HG02938 (cell line): ENCODE measurements at regions not wholly inside any gene's neighbourhood (a gene's known extent, or its start where the extent isn't known, plus 50 kb on each side); places are given as distances from the start of the nearest gene placed in this dataset.
"Not testable (repeated sequence)": the region's sequence is repeated elsewhere in the genome, so short reads cannot be mapped to it uniquely, and the experiment has no call there.

Experiments
- ATAC-seq: cut with Tn5 transposase; IDR thresholded peaks from one replicate; pipeline ENCODE4 v1.9.1; 2021; ENCODE audit warnings: mild to moderate bottlenecking, moderate library complexity; ENCODE audit not compliant: unreplicated experiment

DNA sequence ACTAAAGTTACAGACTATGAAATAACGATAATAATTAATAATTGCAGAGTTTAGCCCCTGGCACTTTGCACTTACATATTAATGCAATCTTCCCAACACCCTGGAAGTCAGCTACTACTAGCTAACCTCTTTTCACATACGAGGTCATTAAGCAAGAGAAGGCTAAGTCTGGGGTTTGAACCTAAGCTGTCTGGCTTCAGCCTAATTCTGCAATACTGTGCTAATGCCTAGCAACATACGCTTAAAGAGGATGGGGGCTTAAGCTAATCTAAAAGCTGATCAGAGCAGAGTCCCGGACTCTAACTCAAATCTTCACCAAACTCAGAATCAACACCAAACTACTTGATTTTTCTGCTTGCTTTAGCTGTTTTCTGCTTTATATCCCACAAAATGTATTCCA lies 168.7 kb upstream of the GNAI1 start:
- ATAC-seq, result no peak

DNA sequence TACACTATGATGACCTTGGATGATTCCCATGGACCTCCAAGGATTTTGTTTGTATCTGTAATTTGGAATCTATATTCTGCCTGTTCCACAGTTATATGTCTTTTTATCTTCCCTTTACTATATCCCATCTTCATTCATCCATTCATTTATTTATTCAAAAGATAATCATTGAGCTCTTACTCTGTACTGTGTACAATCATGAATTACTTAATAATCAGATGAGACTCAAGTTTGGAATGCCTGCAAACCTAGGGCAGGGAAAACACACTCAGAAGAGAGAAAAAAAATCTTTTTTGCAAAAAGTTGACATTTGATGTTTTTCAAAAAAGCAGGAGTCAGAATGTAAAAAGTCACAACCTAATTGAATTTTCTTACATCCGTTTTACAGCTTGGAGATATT lies 170.2 kb upstream of the GNAI1 start:
- ATAC-seq, result no peak

DNA sequence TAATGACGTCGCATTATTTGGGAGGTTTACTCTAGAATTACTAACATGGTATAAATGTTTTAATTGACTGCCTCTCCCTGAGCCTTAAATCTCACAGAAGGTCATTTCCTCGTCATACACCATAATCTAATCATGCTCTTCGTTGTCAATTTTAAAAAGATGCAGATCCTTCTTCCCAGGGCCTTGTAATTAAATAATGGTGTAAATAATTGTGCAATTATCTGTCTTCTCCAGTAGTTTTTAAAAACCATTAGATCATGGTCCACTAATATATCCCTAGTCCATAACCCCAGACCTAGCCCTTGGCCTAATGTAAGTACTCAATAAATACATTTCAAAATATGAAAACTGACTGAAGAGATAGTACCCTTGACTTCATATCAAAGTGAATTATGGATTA lies 181.5 kb upstream of the GNAI1 start:
- no peak for ATAC-seq

DNA sequence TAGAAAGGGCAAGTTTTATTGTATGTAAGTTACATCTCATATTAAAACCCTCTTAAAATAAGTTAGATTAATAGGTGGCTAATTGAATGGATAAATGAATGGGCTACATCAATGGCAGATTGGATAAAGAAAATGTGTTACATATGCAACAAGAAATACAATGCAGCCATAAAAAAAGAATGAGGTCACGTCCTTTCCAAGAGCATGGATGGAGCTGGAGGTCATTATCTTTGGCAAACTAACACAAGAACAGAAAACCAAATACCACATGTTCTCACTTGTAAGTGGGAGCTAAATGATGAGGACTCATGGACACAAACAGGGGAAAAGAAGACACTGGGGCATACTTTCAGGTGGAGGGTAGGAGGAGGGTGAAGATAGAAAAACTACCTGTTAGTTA lies 182.2 kb upstream of the GNAI1 start:
- ATAC-seq, result no peak

- no peak for ATAC-seq
Observed at GRCh38 chr7:79951415-79951814, 183.2 kb upstream of the GNAI1 start.

DNA sequence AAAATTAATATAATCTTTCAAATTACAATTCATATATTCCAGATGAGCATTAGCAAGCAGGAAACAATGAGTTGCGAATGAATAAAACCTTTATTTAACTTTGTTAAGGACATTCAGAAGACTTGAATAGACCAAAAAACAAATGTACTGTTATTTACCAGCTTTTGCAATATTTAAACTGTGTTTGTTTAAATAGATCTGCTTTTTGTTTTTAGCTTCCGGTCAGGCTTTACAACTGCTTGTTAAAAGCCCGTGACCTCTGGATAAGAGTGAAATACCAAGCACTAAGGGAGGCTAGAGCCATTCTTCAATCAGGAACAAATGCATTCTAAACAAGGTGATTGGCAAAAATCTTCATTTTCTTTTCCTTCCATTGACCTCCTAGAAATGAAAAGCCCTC lies 184.9 kb upstream of the GNAI1 start:
- ATAC-seq, result no peak

- no peak for ATAC-seq
Observed at GRCh38 chr7:79936281-79936983, 198.2 kb upstream of the GNAI1 start.

GRCh38 chr7:79934727-79935126 lies 199.9 kb upstream of the GNAI1 start:
- ATAC-seq, result no peak

- no peak for ATAC-seq
Observed at GRCh38 chr7:79933144-79933543, 201.5 kb upstream of the GNAI1 start.

GRCh38 chr7:79930604-79931003 lies 204.0 kb upstream of the GNAI1 start:
- ATAC-seq, result no peak

- ATAC-seq, result no peak
Observed at GRCh38 chr7:79927116-79927515, 207.5 kb upstream of the GNAI1 start.

DNA sequence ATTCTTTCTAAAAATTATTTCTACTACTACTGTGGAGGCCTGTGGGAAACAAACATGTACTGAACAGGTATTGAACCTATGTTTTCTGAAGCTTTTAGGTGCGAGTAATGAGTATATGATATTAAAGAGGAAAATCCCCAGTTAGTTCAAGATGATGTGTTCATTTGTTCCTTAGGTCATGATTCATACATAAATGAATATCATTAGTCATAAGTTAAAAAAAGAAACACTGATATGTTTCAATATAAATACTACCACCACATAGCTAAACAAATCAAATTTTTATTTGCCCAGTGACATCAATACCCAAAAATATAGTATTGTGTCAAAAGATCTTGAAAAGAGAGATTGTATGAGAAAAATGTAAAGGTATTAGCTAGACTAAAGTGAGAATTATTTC lies 210.7 kb upstream of the GNAI1 start:
- ATAC-seq, result no peak

GRCh38 chr7:79922894-79923293 lies 211.7 kb upstream of the GNAI1 start:
- ATAC-seq, result no peak

- ATAC-seq, result no peak
Observed at GRCh38 chr7:79921976-79922375, 212.7 kb upstream of the GNAI1 start.

- not testable (repeated sequence) for ATAC-seq
Observed at GRCh38 chr7:79918632-79919031, 216.0 kb upstream of the GNAI1 start.

DNA sequence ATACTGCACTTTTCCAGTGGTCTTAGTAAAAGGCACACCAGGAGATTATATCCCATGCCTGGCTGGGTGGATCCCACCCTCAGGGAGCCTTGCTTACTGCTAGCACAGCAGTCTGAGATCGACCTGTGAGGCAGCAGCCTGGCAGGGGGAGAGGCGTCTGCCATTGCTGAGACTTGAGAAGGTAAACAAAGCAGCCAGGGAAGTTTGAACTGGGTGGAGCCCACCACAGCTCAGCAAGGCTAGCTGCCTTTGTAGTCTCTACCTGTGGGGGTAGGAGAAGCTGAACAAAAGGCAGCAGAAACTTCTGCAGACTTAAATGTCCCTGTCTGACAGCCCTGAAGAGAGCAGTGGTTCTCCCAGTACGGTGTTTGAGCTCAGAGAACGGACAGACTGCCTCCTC lies 219.3 kb upstream of the GNAI1 start:
- not testable (repeated sequence) for ATAC-seq

DNA sequence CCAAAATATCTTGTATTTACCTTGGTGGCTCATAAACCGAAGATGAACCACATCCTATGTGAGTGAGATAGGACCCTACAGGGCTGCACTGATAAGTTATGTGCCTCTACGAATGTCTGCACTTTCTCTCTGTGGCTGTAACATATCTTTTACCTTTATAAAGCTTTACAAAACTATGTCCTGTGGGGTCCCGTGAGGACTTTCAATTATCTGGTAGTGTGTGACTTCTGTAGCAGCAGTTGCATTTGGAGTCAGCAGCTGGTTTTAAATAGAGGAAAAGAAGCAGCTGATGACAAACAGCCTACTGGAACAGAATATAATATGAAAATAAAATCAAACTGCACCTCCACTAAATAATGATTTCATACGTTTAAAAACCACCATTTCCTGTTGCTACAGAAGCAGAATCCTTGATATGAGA lies 222.4 kb upstream of the GNAI1 start:
- ATAC-seq, result no peak

GRCh38 chr7:79911420-79911819 lies 223.2 kb upstream of the GNAI1 start:
- no peak for ATAC-seq

GRCh38 chr7:79909176-79909575 lies 225.5 kb upstream of the GNAI1 start:
- ATAC-seq, result no peak

DNA sequence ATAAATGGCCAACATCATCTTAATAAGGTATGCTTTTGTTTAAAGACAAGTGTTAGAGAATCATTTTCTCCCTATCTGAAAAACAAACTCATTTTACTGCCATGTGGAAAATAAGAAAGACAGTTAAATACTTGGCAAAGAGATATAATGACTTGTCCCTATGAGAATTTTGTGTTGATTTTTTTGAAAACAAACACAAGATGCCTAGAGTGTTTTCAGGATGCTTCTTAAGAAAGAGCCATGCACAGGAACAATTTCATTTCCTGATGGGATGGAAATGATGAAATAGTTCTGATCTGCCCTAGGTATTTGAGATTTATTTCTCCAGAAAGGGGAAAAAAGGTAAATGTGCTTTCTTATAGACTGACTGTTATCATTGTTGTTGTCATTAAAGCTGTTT lies 237.5 kb upstream of the GNAI1 start:
- ATAC-seq, result no peak

DNA sequence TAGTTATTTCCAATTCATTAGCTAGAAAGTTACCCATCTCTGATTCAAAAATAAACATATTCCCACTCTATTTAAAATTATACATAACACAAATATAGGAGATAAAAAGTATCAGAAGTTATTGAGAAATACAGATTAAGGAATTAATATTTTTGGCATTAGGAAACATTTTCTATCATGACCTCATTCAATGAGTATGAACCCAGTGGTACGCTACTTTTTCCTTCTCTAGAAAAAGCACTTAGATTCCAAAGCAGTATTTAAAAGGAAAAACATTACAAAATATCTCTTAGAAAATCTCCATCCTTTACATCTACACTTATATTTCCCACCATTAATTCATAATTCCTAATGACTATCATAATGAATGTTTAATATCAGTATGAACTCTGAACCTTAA lies 240.6 kb upstream of the GNAI1 start:
- ATAC-seq, result no peak

DNA sequence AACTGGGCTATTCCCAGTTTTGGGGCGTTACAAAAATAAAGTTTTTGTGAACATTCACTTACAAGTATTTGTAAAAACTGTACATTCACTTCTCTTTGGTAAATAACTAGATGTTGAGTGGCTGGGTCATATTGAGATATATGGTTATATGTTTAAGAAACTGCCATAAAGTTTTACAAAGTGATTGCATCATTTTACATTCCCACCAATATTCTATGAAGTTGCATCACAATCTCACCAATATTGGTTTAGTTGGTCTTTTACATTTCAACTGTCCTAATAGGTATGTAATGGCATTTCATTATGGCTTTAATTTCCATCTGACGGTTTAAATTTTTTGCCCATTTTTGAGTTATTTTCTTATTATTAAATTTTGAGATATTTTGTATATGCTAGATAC lies 251.7 kb upstream of the GNAI1 start:
- no peak for ATAC-seq

- no peak for ATAC-seq
Observed at GRCh38 chr7:79880312-79880711, 254.3 kb upstream of the GNAI1 start.
